Left colon (tissue), 2 donors: ENCODE measurements at regions not wholly inside any gene's neighbourhood (a gene's known extent, or its start where the extent isn't known, plus 50 kb on each side); places are given as distances from the start of the nearest gene placed in this dataset.

Source experiments
- ATAC-seq: fragments of 200-7000 bp; cut with Tn5 transposase; one replicate; pipeline ENCODE4 v1.9.1; 2020; ENCODE audit warnings: mild to moderate bottlenecking, moderate library complexity
- DNase-seq, 2 donors: peaks; one replicate each; pipeline ENCODE4 v3.0.0-alpha.2; 2020
- intact Hi-C, 2 donors: fragments of 100-400 bp; cut with DNase I in 1 of 2; cut with micrococcal nuclease in 1 of 2; formaldehyde crosslinking; loops; one replicate each; pipeline versions ENCODE4 v1.11.2 to v1.14.0; 2022; cut with DNase I, micrococcal nuclease
- donor health status: DM: no; HTN: no; CAD: no.
- donor health status: DM: yes; HTN: yes; CAD: no.

- DNase-seq (no peak), ATAC-seq (no peak)
Observed at GRCh38 chr1:73181190-73181540, 898.8 kb upstream of the NEGR1 start.

GRCh38 chr1:73180397-73181189 is 898.3 kb upstream of the NEGR1 start:
- DNase-seq (no peak), ATAC-seq (no peak)
- intact Hi-C loops = no loop called here

More at GRCh38 chr1:73181190-73181540, 898.8 kb upstream of the NEGR1 start:
- intact Hi-C loops = no loop called here

- no peak for ATAC-seq
- DNase-seq = no peak
- intact Hi-C loops = no loop called here
Observed at GRCh38 chr1:73176902-73177301, 894.6 kb upstream of the NEGR1 start.

GRCh38 chr1:73167009-73167657 is 884.8 kb upstream of the NEGR1 start:
- no peak for ATAC-seq
- no peak for DNase-seq
- intact Hi-C loops = no loop called here

- ATAC-seq (no peak), DNase-seq (no peak)
- intact Hi-C loops = no loop called here
Observed at GRCh38 chr1:73162564-73162963, 880.2 kb upstream of the NEGR1 start.

GRCh38 chr1:73161418-73161817 is 879.1 kb upstream of the NEGR1 start:
- no peak for ATAC-seq
- no peak for DNase-seq
- intact Hi-C loops = no loop called here

- ATAC-seq = no peak
Observed at GRCh38 chr1:73160759-73161158, 878.4 kb upstream of the NEGR1 start.

GRCh38 chr1:73144311-73144710 is 862.0 kb upstream of the NEGR1 start:
- ATAC-seq = no peak
- DNase-seq = no peak
- intact Hi-C loops = no loop called here

More at GRCh38 chr1:73160759-73161158, 878.4 kb upstream of the NEGR1 start:
- intact Hi-C loops = no loop called here
- DNase-seq = no peak

- no peak for DNase-seq
- intact Hi-C loops = no loop called here
- ATAC-seq = no peak
Observed at GRCh38 chr1:73136975-73137374, 854.6 kb upstream of the NEGR1 start.

- no peak for DNase-seq
- intact Hi-C loops = no loop called here
- no peak for ATAC-seq
Observed at GRCh38 chr1:73106931-73107330, 824.6 kb upstream of the NEGR1 start.

- ATAC-seq (no peak), DNase-seq (no peak)
- intact Hi-C loops = no loop called here
Observed at GRCh38 chr1:73105755-73106154, 823.4 kb upstream of the NEGR1 start.

GRCh38 chr1:73104749-73105148 is 822.4 kb upstream of the NEGR1 start:
- ATAC-seq = no peak
- intact Hi-C loops = no loop called here
- no peak for DNase-seq

- intact Hi-C loops = no loop called here
- ATAC-seq (no peak), DNase-seq (no peak)
Observed at GRCh38 chr1:73100216-73100615, 817.9 kb upstream of the NEGR1 start.

- no peak for DNase-seq
- intact Hi-C loops = no loop called here
- ATAC-seq = no peak
Observed at GRCh38 chr1:73097917-73098316, 815.6 kb upstream of the NEGR1 start.

GRCh38 chr1:73096841-73097240 is 814.5 kb upstream of the NEGR1 start:
- intact Hi-C loops = no loop called here
- ATAC-seq = no peak
- DNase-seq = no peak

- ATAC-seq = no peak
- intact Hi-C loops = no loop called here
- no peak for DNase-seq
Observed at GRCh38 chr1:73092383-73092782, 810.0 kb upstream of the NEGR1 start.

GRCh38 chr1:73066866-73067265 is 784.5 kb upstream of the NEGR1 start:
- intact Hi-C loops = no loop called here
- no peak for ATAC-seq
- DNase-seq = no peak

- ATAC-seq = peak; percentile 59
- intact Hi-C loops = no loop called here
- no peak for DNase-seq
Observed at GRCh38 chr1:73065339-73066041, 783.2 kb upstream of the NEGR1 start.

- ATAC-seq (peak; percentile 92), DNase-seq (no peak)
- intact Hi-C loops = no loop called here
Observed at GRCh38 chr1:73056826-73057225, 774.5 kb upstream of the NEGR1 start.
